Smooth muscle cell (in vitro differentiated cells): ENCODE measurements at regions not wholly inside any gene's neighbourhood (a gene's known extent, or its start where the extent isn't known, plus 50 kb on each side); places are given as distances from the start of the nearest gene placed in this dataset. TPM values are rescaled to one million over a fixed set of nuclear protein-coding genes. Genes with fewer than 3 reads are reported as not detected.

Experiments
- DNase-seq: peaks from one replicate; lab custom pipeline; 2025; ENCODE audit not compliant: unreplicated experiment; lab: John Stamatoyannopoulos, UW
- H2AFZ ChIP-seq: fragments of 200-600 bp; sonication (generic); 2 replicates; pipeline ENCODE4 v1.6.0; 2016; ENCODE audit warnings: antibody characterized with exemption, low read depth, mild to moderate bottlenecking
- H3F3A ChIP-seq: fragments of 200-600 bp; sonication (generic); 2 replicates; pipeline ENCODE4 v1.6.0; 2017; ENCODE audit warnings: antibody characterized with exemption, low read depth
- H3K27ac ChIP-seq: fragments of 200-600 bp; sonication (generic); 2 replicates; pipeline ENCODE4 v1.5.1; 2016; ENCODE audit warnings: low read depth, mild to moderate bottlenecking
- H3K27me3 ChIP-seq: fragments of 200-600 bp; sonication (generic); 2 replicates; pipeline ENCODE4 v1.6.1; 2016; ENCODE audit warnings: low read depth, mild to moderate bottlenecking
- H3K36me3 ChIP-seq: fragments of 200-600 bp; sonication (generic); 2 replicates; pipeline ENCODE4 v1.5.1; 2016; ENCODE audit warnings: low read depth
- H3K4me1 ChIP-seq: fragments of 200-600 bp; sonication (generic); 2 replicates; pipeline ENCODE4 v1.5.1; 2016; ENCODE audit warnings: low read depth
- H3K4me2 ChIP-seq: fragments of 200-600 bp; sonication (generic); 2 replicates; pipeline ENCODE4 v1.6.0; 2016; ENCODE audit warnings: mild to moderate bottlenecking
- H3K4me3 ChIP-seq: fragments of 200-600 bp; sonication (generic); 2 replicates; pipeline ENCODE4 v1.5.1; 2016; ENCODE audit warnings: mild to moderate bottlenecking
- H3K79me2 ChIP-seq: fragments of 200-600 bp; sonication (generic); 2 replicates; pipeline ENCODE4 v1.6.0; 2016; ENCODE audit warnings: low read depth, mild to moderate bottlenecking
- H3K9ac ChIP-seq: fragments of 200-600 bp; sonication (generic); 2 replicates; pipeline ENCODE4 v1.6.0; 2016; ENCODE audit warnings: low read depth
- H3K9me3 ChIP-seq: fragments of 200-600 bp; sonication (generic); replicated peaks from 2 replicates; pipeline ENCODE4 v1.5.1; 2016; ENCODE audit warnings: low read depth
- H4K20me1 ChIP-seq: fragments of 200-600 bp; sonication (generic); 2 replicates; pipeline ENCODE4 v1.6.0; 2016; ENCODE audit warnings: low read depth
- WGBS: methylation state at CpG from one replicate; pipeline ENCODE4 v1.1.7; 2016; ENCODE audit warnings: low lambda C conversion rate; 5-methylcytosine and 5-hydroxymethylcytosine counted together
- small RNA-seq: library from RNA; depleted of rRNA; stranded (forward); fragments of <200 nt; gene quantifications from one replicate; pipeline ENCODE3, GENCODE V24; 2014
- TF ChIP-seq, protein P1 (sequence below): fragments of 200-600 bp; sonication (generic); IDR thresholded peaks from 2 replicates; pipeline ENCODE4 v1.5.1; 2017; ENCODE audit warnings: borderline replicate concordance, mild to moderate bottlenecking, antibody characterized with exemption; ENCODE audit not compliant: insufficient read depth, poor library complexity, severe bottlenecking

DNA sequence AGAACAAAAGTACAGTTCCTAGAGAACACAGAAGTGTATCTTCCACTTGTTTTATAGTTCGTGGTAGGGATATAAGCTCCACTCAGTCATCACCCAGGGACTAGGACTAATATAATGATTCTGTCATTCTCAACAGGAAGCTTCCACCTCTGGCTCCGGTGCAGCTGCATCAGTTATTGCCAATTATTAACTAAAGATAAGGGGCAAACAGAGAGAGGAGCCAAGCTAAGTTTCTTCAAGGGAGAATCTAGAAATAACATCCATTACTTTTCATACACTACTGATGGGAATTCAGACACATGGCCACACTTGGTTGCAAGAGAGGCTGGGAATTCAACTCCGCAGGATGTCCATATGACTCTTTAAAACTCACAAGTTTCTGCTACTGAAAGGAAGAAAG is 917.9 kb downstream of the OLFM4 start:
- Histone ChIP-seq H3K4me2 (no peak overlapping the region), H4K20me1 (no peaks in the 10 kb centered on the region), H3K9me3 (no peaks in the 10 kb centered on the region), H3K27me3 (no peaks in the 10 kb centered on the region), H3K4me3 (no peak overlapping the region), H2AFZ (no peak overlapping the region), H3F3A (no peaks in the 10 kb centered on the region), H3K79me2 (no peaks in the 10 kb centered on the region), H3K9ac (no peak overlapping the region), H3K4me1 (no peaks in the 10 kb centered on the region), H3K36me3 (no peaks in the 10 kb centered on the region), H3K27ac (no peak overlapping the region)
- WGBS: 71% methylated on average over 3 of the region's 3 CpGs
- TF ChIP-seq, protein P1, sequence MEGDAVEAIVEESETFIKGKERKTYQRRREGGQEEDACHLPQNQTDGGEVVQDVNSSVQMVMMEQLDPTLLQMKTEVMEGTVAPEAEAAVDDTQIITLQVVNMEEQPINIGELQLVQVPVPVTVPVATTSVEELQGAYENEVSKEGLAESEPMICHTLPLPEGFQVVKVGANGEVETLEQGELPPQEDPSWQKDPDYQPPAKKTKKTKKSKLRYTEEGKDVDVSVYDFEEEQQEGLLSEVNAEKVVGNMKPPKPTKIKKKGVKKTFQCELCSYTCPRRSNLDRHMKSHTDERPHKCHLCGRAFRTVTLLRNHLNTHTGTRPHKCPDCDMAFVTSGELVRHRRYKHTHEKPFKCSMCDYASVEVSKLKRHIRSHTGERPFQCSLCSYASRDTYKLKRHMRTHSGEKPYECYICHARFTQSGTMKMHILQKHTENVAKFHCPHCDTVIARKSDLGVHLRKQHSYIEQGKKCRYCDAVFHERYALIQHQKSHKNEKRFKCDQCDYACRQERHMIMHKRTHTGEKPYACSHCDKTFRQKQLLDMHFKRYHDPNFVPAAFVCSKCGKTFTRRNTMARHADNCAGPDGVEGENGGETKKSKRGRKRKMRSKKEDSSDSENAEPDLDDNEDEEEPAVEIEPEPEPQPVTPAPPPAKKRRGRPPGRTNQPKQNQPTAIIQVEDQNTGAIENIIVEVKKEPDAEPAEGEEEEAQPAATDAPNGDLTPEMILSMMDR: no peak
- no peak for DNase-seq

DNA sequence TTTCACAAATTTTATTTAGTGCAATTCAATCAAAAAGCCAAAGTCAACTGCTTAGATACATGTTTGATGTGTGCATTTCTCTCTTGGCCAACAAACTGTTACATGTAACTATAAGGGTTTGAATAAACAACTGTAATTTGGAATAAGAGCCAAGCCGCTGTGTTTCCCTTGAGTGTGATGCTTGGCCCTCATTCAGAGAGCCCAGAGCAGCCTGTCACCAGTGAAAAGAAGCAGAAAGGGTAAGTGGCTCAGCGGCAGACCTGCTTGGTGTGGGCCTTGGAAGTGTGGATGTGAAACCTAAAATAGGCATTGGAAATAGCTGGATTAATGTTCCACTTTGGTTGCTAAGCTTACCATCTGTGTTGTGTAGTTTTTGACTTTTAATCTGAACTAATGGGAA is 924.6 kb downstream of the OLFM4 start:
- WGBS: 57% methylated on average over 2 of the region's 2 CpGs
- H2AFZ ChIP-seq: no peak overlapping the region
- H3K4me2 ChIP-seq: no peak overlapping the region
- H3K27ac ChIP-seq: no peak overlapping the region
- no peaks in the 10 kb centered on the region for H3K27me3 ChIP-seq
- DNase-seq: no peak
- no peaks in the 10 kb centered on the region for H3K9me3 ChIP-seq
- TF ChIP-seq, protein P1: no peak
- no peaks in the 10 kb centered on the region for H3K4me1 ChIP-seq
- H3K36me3 ChIP-seq: no peaks in the 10 kb centered on the region
- H4K20me1 ChIP-seq: no peaks in the 10 kb centered on the region
- H3K79me2 ChIP-seq: no peaks in the 10 kb centered on the region
- H3K9ac ChIP-seq: no peak overlapping the region
- H3K4me3 ChIP-seq: no peak overlapping the region
- H3F3A ChIP-seq: no peaks in the 10 kb centered on the region

Small RNA genes in the stretch of these regions (small RNA-seq; reads per million reads assigned to genes)
- gene RN7SL618P: not detected
